Smooth muscle cell of the brain vasculature (primary cell): ENCODE measurements at regions not wholly inside any gene's neighbourhood (a gene's known extent, or its start where the extent isn't known, plus 50 kb on each side); places are given as distances from the start of the nearest gene placed in this dataset.

Source experiments
- DNase-seq: peaks from one replicate; pipeline ENCODE4 v3.0.0-alpha.2; 2012; ENCODE audit warnings: low read depth, low spot score

- no peak for DNase-seq
Measured at GRCh38 chr10:128922619-128923196, 544.3 kb upstream of the MGMT start.

- DNase-seq: no peak
Measured at GRCh38 chr10:128924918-128925317, 542.1 kb upstream of the MGMT start.

- DNase-seq: no peak
Measured at GRCh38 chr10:128926711-128927110, 540.3 kb upstream of the MGMT start.

- DNase-seq: no peak
Measured at GRCh38 chr10:128927497-128928161, 539.4 kb upstream of the MGMT start.

GRCh38 chr10:128928231-128928836, 538.7 kb upstream of the MGMT start:
- no peak for DNase-seq

- no peak for DNase-seq
Measured at GRCh38 chr10:128929131-128929530, 537.9 kb upstream of the MGMT start.

- DNase-seq: no peak
Measured at GRCh38 chr10:128929767-128930166, 537.3 kb upstream of the MGMT start.

GRCh38 chr10:128930515-128930914, 536.5 kb upstream of the MGMT start:
- no peak for DNase-seq

GRCh38 chr10:128932071-128932820, 534.8 kb upstream of the MGMT start:
- DNase-seq: no peak

- DNase-seq: no peak
Measured at GRCh38 chr10:128934492-128934891, 532.5 kb upstream of the MGMT start.

GRCh38 chr10:128936392-128936791, 530.6 kb upstream of the MGMT start:
- DNase-seq: no peak

- DNase-seq: no peak
Measured at GRCh38 chr10:128938558-128938957, 528.5 kb upstream of the MGMT start.

GRCh38 chr10:128940081-128940480, 527.0 kb upstream of the MGMT start:
- no peak for DNase-seq

GRCh38 chr10:128943111-128943510, 523.9 kb upstream of the MGMT start:
- DNase-seq: no peak

- DNase-seq: no peak
Measured at GRCh38 chr10:128945398-128945797, 521.6 kb upstream of the MGMT start.

GRCh38 chr10:128950159-128950915, 516.7 kb upstream of the MGMT start:
- DNase-seq: no peak

GRCh38 chr10:128950916-128951275, 516.1 kb upstream of the MGMT start:
- no peak for DNase-seq

- no peak for DNase-seq
Measured at GRCh38 chr10:128952856-128953255, 514.2 kb upstream of the MGMT start.

GRCh38 chr10:128956149-128956548, 510.9 kb upstream of the MGMT start:
- no peak for DNase-seq

GRCh38 chr10:128957221-128957620, 509.8 kb upstream of the MGMT start:
- no peak for DNase-seq

GRCh38 chr10:128958834-128959690, 508.0 kb upstream of the MGMT start:
- no peak for DNase-seq
